GM21447 (cell line): ENCODE measurements at regions not wholly inside any gene's neighbourhood (a gene's known extent, or its start where the extent isn't known, plus 50 kb on each side); places are given as distances from the start of the nearest gene placed in this dataset.

Experiments used
- ATAC-seq: cut with Tn5 transposase; IDR thresholded peaks from one replicate; pipeline ENCODE4 v1.9.1; 2021; ENCODE audit not compliant: unreplicated experiment

- no peak for ATAC-seq
These were observed 260.9 kb upstream of the RPS6KA3 start for GRCh38 chrX:20527558-20528011.

GRCh38 chrX:20527041-20527440, 260.3 kb upstream of the RPS6KA3 start:
- ATAC-seq, result no peak

- peak; percentile 51 for ATAC-seq
These were observed 257.1 kb upstream of the RPS6KA3 start for GRCh38 chrX:20523626-20524312.

- no peak for ATAC-seq
These were observed 255.7 kb upstream of the RPS6KA3 start for GRCh38 chrX:20522420-20522819.

GRCh38 chrX:20521222-20521621, 254.5 kb upstream of the RPS6KA3 start:
- ATAC-seq, result no peak

- ATAC-seq, result no peak
These were observed 253.1 kb upstream of the RPS6KA3 start for GRCh38 chrX:20519826-20520225.

GRCh38 chrX:20519146-20519545, 252.4 kb upstream of the RPS6KA3 start:
- ATAC-seq, result no peak

- no peak for ATAC-seq
These were observed 250.9 kb upstream of the RPS6KA3 start for GRCh38 chrX:20517565-20517964.

- ATAC-seq, result peak; percentile 99
These were observed 249.2 kb upstream of the RPS6KA3 start for GRCh38 chrX:20515841-20516461.

GRCh38 chrX:20514358-20514757, 247.6 kb upstream of the RPS6KA3 start:
- ATAC-seq, result no peak

- no peak for ATAC-seq
These were observed 246.5 kb upstream of the RPS6KA3 start for GRCh38 chrX:20513185-20513584.

- ATAC-seq, result no peak
These were observed 245.1 kb upstream of the RPS6KA3 start for GRCh38 chrX:20511792-20512191.

- ATAC-seq, result no peak
These were observed 241.4 kb upstream of the RPS6KA3 start for GRCh38 chrX:20507901-20508620.

GRCh38 chrX:20506739-20507138, 240.0 kb upstream of the RPS6KA3 start:
- ATAC-seq, result no peak

- ATAC-seq, result no peak
These were observed 234.2 kb upstream of the RPS6KA3 start for GRCh38 chrX:20500949-20501348.

- no peak for ATAC-seq
These were observed 233.6 kb upstream of the RPS6KA3 start for GRCh38 chrX:20500171-20500865.

GRCh38 chrX:20499763-20500162, 233.1 kb upstream of the RPS6KA3 start:
- no peak for ATAC-seq

GRCh38 chrX:20498851-20499635, 232.3 kb upstream of the RPS6KA3 start:
- no peak for ATAC-seq

- ATAC-seq, result no peak
These were observed 228.9 kb upstream of the RPS6KA3 start for GRCh38 chrX:20495575-20495974.

- no peak for ATAC-seq
These were observed 221.8 kb upstream of the RPS6KA3 start for GRCh38 chrX:20488473-20488872.

- ATAC-seq, result no peak
These were observed 220.5 kb upstream of the RPS6KA3 start for GRCh38 chrX:20487227-20487626.
